Activated CD4-positive, alpha-beta T cell treated with anti-CD3 and anti-CD28 coated beads for 36 hours (primary cell): ENCODE measurements at regions not wholly inside any gene's neighbourhood (a gene's known extent, or its start where the extent isn't known, plus 50 kb on each side); places are given as distances from the start of the nearest gene placed in this dataset.
"Not testable (repeated sequence)": the region's sequence is repeated elsewhere in the genome, so short reads cannot be mapped to it uniquely, and the experiment has no call there.

Experiments used
- ATAC-seq: fragments of 200-7000 bp; cut with Tn5 transposase; one replicate; pipeline ENCODE4 v1.10.0; 2021; ENCODE audit warnings: mild to moderate bottlenecking, moderate library complexity
- CTCF ChIA-PET: fragments of 350-600 bp; sonication (Branson Sonifier 250); formaldehyde crosslinking; loops from one replicate; lab custom pipeline; 2021; ENCODE audit warnings: antibody characterized with exemption; lab: Charles Lee
- POLR2A ChIA-PET: fragments of 350-600 bp; sonication (Branson Sonifier 250); formaldehyde crosslinking; loops from one replicate; lab custom pipeline; 2021; ENCODE audit warnings: antibody characterized with exemption, inconsistent platforms; lab: Charles Lee
- DNase-seq: peaks from one replicate; pipeline ENCODE4 v3.0.0-alpha.2; 2020
- H3K27ac Mint-ChIP-seq: one replicate; pipeline ENCODE4 v1.8.0; 2021; ENCODE audit warnings: mixed read lengths
- H3K27me3 Mint-ChIP-seq: one replicate; pipeline ENCODE4 v1.8.0; 2021; ENCODE audit warnings: mixed read lengths
- H3K36me3 Mint-ChIP-seq: one replicate; pipeline ENCODE4 v1.8.0; 2021; ENCODE audit warnings: low read depth, mixed read lengths
- H3K4me1 Mint-ChIP-seq: one replicate; pipeline ENCODE4 v1.8.0; 2021; ENCODE audit warnings: mixed read lengths
- H3K4me3 Mint-ChIP-seq: one replicate; pipeline ENCODE4 v1.8.0; 2021; ENCODE audit warnings: mild to moderate bottlenecking, moderate library complexity, mixed read lengths
- H3K9me3 Mint-ChIP-seq: one replicate; pipeline ENCODE4 v1.8.0; 2021; ENCODE audit warnings: low read depth, mixed read lengths
- intact Hi-C, 2 experiments: fragments of 100-400 bp; cut with DNase I in 1 of 2; cut with micrococcal nuclease in 1 of 2; formaldehyde crosslinking; loops; one replicate each; pipeline versions ENCODE4 v1.14.2 to v1.15.1; 2022 to 2024; cut with DNase I, micrococcal nuclease

GRCh38 chr5:91315701-91316100, 67.4 kb downstream of the ARRDC3 start:
- no peak for ATAC-seq

GRCh38 chr5:91313757-91314673, 69.1 kb downstream of the ARRDC3 start:
- Mint-ChIP-seq H3K36me3 (peaks cover 9% of the 10 kb centered on the region), H3K27ac (peak overlapping the region; percentile 82), H3K4me3 (peak overlapping the region; percentile 63), H3K4me1 (peaks cover 53% of the 10 kb centered on the region), H3K9me3 (no peaks in the 10 kb centered on the region), H3K27me3 (no peaks in the 10 kb centered on the region)
- intact Hi-C loops: loop anchor here (1.0 to 5.0 kb wide), 10 partner anchors 34 to 255 kb away; partner anchors contain the start of gene ARRDC3 (in 1 of the 2)
- ChIA-PET POLR2A (interaction anchor here (1.2 to 1.7 kb wide), 3 partner anchors 33 to 69 kb away, joined by 4 to 6 read pairs (median 5); partner anchors contain the start of gene ARRDC3), CTCF (interaction anchor here (0.5 to 6.4 kb wide), 4 partner anchors 33 to 126 kb away, joined by 3 to 43 read pairs (median 4); partner anchors contain the start of gene ARRDC3)
- DNase-seq (peak; percentile 92), ATAC-seq (peak; percentile 87)

More at GRCh38 chr5:91315701-91316100, 67.4 kb downstream of the ARRDC3 start:
- Mint-ChIP-seq H3K27me3 (no peaks in the 10 kb centered on the region), H3K4me1 (peaks cover 53% of the 10 kb centered on the region), H3K9me3 (no peaks in the 10 kb centered on the region), H3K4me3 (no peak overlapping the region), H3K27ac (peak overlapping the region; percentile 42), H3K36me3 (peaks cover 9% of the 10 kb centered on the region)
- CTCF ChIA-PET: interaction anchor here (1.1 to 6.4 kb wide), 3 partner anchors 13 to 69 kb away, joined by 3 to 43 read pairs (median 4); partner anchors contain the start of gene ARRDC3
- POLR2A ChIA-PET: no interaction called here
- DNase-seq: no peak
- intact Hi-C loops: loop anchor here (2.0 kb wide), 3 partner anchors 89 to 257 kb away; no protein-coding TSS in a partner anchor

- intact Hi-C loops: loop anchor here in 1 of 2 experiments (5.0 kb wide), 1 partner anchor 45 kb away; no protein-coding TSS in a partner anchor
- CTCF ChIA-PET: interaction anchor here (0.7 to 6.4 kb wide), 6 partner anchors 8 to 85 kb away, joined by 3 to 43 read pairs (median 3); partner anchors contain the start of gene ARRDC3
- H3K27me3 Mint-ChIP-seq: no peaks in the 10 kb centered on the region
- H3K36me3 Mint-ChIP-seq: peaks cover 9% of the 10 kb centered on the region
- H3K4me1 Mint-ChIP-seq: peaks cover 49% of the 10 kb centered on the region
- ATAC-seq: no peak
- peak overlapping the region; percentile 82 for H3K27ac Mint-ChIP-seq
- H3K4me3 Mint-ChIP-seq: peak overlapping the region; percentile 63
- POLR2A ChIA-PET: no interaction called here
- no peak for DNase-seq
- no peaks in the 10 kb centered on the region for H3K9me3 Mint-ChIP-seq
Measured at GRCh38 chr5:91312698-91313097, 70.4 kb downstream of the ARRDC3 start.

DNA sequence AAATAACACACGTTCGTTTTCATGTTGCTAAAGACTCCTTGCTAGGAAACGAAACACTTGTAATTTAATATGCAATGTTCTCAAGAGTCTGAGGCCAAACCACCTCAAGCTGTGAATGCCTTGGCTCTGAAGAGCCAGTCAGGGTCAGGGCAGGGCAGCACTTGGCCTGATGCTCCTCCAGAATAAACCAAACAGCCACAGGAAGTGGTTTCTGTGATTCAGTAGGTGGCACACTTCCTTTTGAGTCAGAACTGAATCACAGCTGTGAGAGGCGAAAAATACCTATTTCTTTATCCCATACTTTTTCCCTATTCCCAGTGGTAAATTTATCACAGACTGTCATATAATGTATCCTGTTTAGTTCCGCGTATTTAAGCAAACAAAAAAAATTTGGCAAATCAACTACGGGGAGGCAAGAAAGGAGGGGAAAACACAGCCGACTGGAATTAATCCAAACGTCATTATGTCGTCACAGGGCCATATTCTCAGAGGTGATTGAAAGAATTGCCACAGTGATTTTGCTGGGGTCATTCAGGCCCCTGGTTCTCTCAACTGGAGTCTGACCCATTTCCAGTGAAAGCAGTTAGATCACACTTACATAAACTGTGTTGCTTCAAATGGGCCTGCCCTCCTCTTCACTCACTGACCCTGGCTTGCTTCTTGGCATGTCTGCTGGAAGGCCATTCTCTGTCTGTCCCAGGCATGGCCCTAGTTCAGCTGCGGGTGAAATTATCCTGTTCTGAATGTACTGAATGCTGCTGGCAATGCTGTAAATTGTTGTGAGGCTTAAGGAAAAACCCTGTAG, 71.2 kb downstream of the ARRDC3 start:
- Mint-ChIP-seq H3K9me3 (no peaks in the 10 kb centered on the region), H3K36me3 (peaks cover 9% of the 10 kb centered on the region), H3K27ac (peak overlapping the region; percentile 82), H3K4me3 (peak overlapping the region; percentile 63), H3K27me3 (no peaks in the 10 kb centered on the region), H3K4me1 (peaks cover 49% of the 10 kb centered on the region)
- ATAC-seq (peak; percentile 77), DNase-seq (peak; percentile 77)
- CTCF ChIA-PET: interaction anchor here (0.7 to 6.4 kb wide), 9 partner anchors 8 to 84 kb away, joined by 3 to 43 read pairs (median 3); partner anchors contain the start of gene ARRDC3
- POLR2A ChIA-PET: interaction anchor here (0.6 to 1.6 kb wide), 4 partner anchors 20 to 71 kb away, joined by 3 to 4 read pairs (median 3); partner anchors contain the start of gene ARRDC3
- intact Hi-C loops: loop anchor here in 1 of 2 experiments (2.0 to 5.0 kb wide), 2 partner anchors 45 to 49 kb away; no protein-coding TSS in a partner anchor

DNA sequence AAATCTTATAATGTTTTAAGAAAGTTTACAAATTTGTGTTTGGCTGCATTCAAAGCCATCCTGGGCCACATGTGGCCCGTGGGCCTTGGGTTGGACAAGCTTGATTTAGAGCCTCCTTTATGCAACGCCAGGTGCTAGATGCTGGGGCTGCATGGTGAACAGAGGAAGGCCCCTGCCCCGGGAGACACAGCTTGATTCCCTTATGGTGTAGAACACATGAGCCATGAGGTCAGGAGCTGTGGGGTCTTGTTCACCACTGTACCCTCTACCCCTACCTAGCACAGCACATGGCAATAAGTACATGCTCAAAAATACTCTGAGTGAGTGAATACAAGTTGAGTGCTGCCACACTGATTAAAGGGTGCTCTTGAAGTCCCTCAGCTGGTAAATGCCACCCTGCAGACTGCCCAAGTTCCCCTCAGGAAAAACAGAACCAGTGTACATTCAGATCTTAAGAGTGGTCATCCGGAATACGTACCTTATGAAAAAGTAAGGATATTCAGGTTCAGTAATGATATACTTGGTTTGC, 71.9 kb downstream of the ARRDC3 start:
- H3K27me3 Mint-ChIP-seq: no peaks in the 10 kb centered on the region

DNA sequence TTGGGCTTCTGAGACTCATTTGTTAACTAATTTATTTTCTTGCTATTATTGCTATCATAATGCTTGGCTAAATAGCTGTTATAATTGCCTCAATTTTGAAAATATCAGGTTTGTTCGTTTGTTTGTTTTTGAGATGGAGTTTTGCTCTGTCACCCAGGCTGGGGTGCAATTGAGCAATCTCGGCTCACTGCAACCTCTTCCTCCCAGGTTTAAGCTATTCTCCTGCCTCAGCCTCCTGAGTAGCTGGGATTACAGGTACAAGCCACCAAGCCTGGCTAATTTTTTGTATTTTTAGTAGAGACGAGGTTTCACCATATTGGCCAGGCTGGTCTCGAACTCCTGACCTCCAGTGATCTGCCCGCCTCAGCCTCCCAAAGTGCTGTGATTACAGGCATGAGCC, 75.0 kb downstream of the ARRDC3 start:
- POLR2A ChIA-PET, ATAC-seq, H3K36me3 Mint-ChIP-seq, DNase-seq, H3K9me3 Mint-ChIP-seq, H3K27ac Mint-ChIP-seq, H3K4me3 Mint-ChIP-seq, H3K27me3 Mint-ChIP-seq, intact Hi-C loops: not testable (repeated sequence)
- H3K4me1 Mint-ChIP-seq: peaks cover 24% of the 10 kb centered on the region
- CTCF ChIA-PET: interaction anchor here (0.9 kb wide), 1 partner anchor 42 kb away, joined by 3 read pairs; no protein-coding TSS in a partner anchor

More for the DNA sequence above, 71.9 kb downstream of the ARRDC3 start:
- ATAC-seq: peak; percentile 5
- Mint-ChIP-seq H3K27ac (peak overlapping the region; percentile 82), H3K4me1 (peaks cover 49% of the 10 kb centered on the region), H3K9me3 (no peaks in the 10 kb centered on the region), H3K4me3 (peak overlapping the region; percentile 63), H3K36me3 (peaks cover 9% of the 10 kb centered on the region)
- CTCF ChIA-PET: interaction anchor here (0.9 to 6.4 kb wide), 6 partner anchors 10 to 84 kb away, joined by 3 to 43 read pairs (median 4); partner anchors contain the start of gene ARRDC3
- POLR2A ChIA-PET: interaction anchor here (0.5 to 1.6 kb wide), 4 partner anchors 21 to 72 kb away, joined by 3 to 4 read pairs (median 3); partner anchors contain the start of gene ARRDC3
- DNase-seq: no peak
- intact Hi-C loops: loop anchor here in 1 of 2 experiments (2.0 to 5.0 kb wide), 2 partner anchors 44 to 50 kb away; no protein-coding TSS in a partner anchor

DNA sequence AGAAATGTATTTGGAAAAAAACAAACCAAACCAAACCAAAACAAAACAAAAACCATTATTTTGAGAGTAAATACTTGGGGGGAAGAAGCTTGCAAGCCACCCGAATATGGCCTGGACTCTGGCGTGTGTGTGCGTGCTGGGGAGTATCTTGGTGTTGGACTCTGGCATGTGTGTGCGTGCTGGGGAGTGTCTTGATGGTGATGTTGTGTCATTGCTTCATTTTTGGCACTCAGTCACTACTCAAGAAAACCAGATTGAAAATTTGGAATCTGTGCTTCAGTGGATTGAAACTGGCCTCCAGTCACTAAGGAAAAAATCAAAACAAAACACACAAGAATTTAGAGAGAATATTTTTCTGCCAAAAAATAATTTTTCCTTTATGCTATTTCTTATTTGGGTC, 76.1 kb downstream of the ARRDC3 start:
- ChIA-PET POLR2A (no interaction called here), CTCF (interaction anchor here (1.0 to 1.3 kb wide), 2 partner anchors 71 to 78 kb away, joined by 3 to 4 read pairs; no protein-coding TSS in a partner anchor)
- H3K4me1 Mint-ChIP-seq: peaks cover 13% of the 10 kb centered on the region
- intact Hi-C loops: no loop called here
- peaks cover 4% of the 10 kb centered on the region for H3K36me3 Mint-ChIP-seq
- DNase-seq (no peak), ATAC-seq (no peak)
- no peak overlapping the region for H3K27ac Mint-ChIP-seq
- no peaks in the 10 kb centered on the region for H3K27me3 Mint-ChIP-seq
- no peak overlapping the region for H3K4me3 Mint-ChIP-seq
- H3K9me3 Mint-ChIP-seq: no peaks in the 10 kb centered on the region

- no peaks in the 10 kb centered on the region for H3K9me3 Mint-ChIP-seq
Measured at GRCh38 chr5:91306497-91306896, 76.6 kb downstream of the ARRDC3 start.

DNA sequence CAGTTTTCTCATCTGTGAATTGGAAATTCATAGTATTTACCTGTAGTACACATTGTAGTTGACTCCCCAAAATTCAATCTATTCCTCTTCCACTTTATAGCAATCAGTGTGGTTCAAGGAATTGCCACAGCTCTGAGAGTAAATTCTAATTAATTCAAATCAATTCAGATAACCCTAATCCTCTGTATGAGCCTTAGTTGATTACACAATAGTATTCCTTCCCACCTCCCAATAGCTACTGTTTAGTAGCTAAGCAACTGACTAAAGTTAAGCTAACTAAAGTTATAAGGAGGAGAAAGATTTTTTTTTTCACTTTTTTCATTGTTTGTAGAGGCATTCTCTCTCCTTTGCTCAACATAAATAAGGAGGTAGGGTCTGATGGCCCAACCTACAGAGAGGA, 77.5 kb downstream of the ARRDC3 start:
- Mint-ChIP-seq H3K27ac (no peak overlapping the region), H3K36me3 (no peaks in the 10 kb centered on the region), H3K4me1 (peaks cover 2% of the 10 kb centered on the region), H3K9me3 (no peaks in the 10 kb centered on the region), H3K27me3 (no peaks in the 10 kb centered on the region), H3K4me3 (no peak overlapping the region)
- ATAC-seq (no peak), DNase-seq (no peak)
- intact Hi-C loops: no loop called here
- ChIA-PET POLR2A (no interaction called here), CTCF (interaction anchor here (1.1 kb wide), 1 partner anchor 37 kb away, joined by 4 read pairs; no protein-coding TSS in a partner anchor)

More at GRCh38 chr5:91306497-91306896, 76.6 kb downstream of the ARRDC3 start:
- Mint-ChIP-seq H3K36me3 (peaks cover 4% of the 10 kb centered on the region), H3K27ac (no peak overlapping the region), H3K4me1 (peaks cover 9% of the 10 kb centered on the region), H3K27me3 (no peaks in the 10 kb centered on the region), H3K4me3 (no peak overlapping the region)
- DNase-seq (no peak), ATAC-seq (no peak)
- CTCF ChIA-PET: interaction anchor here (1.0 to 1.3 kb wide), 3 partner anchors 37 to 78 kb away, joined by 3 to 4 read pairs (median 4); no protein-coding TSS in a partner anchor
- intact Hi-C loops: no loop called here
- POLR2A ChIA-PET: no interaction called here

- H3K4me3 Mint-ChIP-seq, DNase-seq, POLR2A ChIA-PET, H3K4me1 Mint-ChIP-seq, H3K36me3 Mint-ChIP-seq, ATAC-seq, H3K9me3 Mint-ChIP-seq, intact Hi-C loops, H3K27me3 Mint-ChIP-seq, H3K27ac Mint-ChIP-seq: not testable (repeated sequence)
- CTCF ChIA-PET: interaction anchor here (1.2 kb wide), 1 partner anchor 9 kb away, joined by 3 read pairs; no protein-coding TSS in a partner anchor
Measured at GRCh38 chr5:91304015-91304414, 79.1 kb downstream of the ARRDC3 start.
